ENCODE measurements at regions not wholly inside any gene's neighbourhood (a gene's known extent, or its start where the extent isn't known, plus 50 kb on each side); places are given as distances from the start of the nearest gene placed in this dataset.

DNA sequence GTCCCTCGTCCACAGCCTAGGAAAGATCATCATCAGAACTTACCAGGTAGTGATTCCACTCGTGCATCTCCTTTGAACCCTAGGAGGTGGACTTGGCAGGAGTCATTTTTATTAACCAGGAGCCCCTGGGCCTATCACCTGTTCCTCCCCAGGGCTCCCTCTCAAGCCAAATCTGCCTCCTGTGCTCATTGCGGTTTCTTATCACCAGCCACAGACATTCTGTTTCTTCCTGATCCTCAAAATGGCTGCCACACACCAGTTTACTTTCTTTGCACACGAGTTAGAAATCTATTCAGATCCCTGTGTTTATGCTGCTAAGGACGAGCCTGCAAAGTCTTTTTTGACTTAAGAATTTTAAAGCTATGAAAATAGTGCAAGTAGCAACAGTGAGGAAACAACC is 354.5 kb upstream of the BOD1L1 start:
- TF ChIP-seq, protein P1, sequence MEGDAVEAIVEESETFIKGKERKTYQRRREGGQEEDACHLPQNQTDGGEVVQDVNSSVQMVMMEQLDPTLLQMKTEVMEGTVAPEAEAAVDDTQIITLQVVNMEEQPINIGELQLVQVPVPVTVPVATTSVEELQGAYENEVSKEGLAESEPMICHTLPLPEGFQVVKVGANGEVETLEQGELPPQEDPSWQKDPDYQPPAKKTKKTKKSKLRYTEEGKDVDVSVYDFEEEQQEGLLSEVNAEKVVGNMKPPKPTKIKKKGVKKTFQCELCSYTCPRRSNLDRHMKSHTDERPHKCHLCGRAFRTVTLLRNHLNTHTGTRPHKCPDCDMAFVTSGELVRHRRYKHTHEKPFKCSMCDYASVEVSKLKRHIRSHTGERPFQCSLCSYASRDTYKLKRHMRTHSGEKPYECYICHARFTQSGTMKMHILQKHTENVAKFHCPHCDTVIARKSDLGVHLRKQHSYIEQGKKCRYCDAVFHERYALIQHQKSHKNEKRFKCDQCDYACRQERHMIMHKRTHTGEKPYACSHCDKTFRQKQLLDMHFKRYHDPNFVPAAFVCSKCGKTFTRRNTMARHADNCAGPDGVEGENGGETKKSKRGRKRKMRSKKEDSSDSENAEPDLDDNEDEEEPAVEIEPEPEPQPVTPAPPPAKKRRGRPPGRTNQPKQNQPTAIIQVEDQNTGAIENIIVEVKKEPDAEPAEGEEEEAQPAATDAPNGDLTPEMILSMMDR (IDR thresholded peaks at IDR 0.05; ENCODE audit: low read depth, low read length, poor library complexity, severe bottlenecking): no peak
- no peak for TF ChIP-seq EZH2phosphoT487 (IDR thresholded peaks at IDR 0.05; ENCODE audit: borderline replicate concordance, low read length)

All from DOHH2 (cell line).